SK-N-MC (cell line): ENCODE measurements at regions not wholly inside any gene's neighbourhood (a gene's known extent, or its start where the extent isn't known, plus 50 kb on each side); places are given as distances from the start of the nearest gene placed in this dataset.

Experiments
- DNase-seq: peaks from one replicate; pipeline ENCODE4 v3.0.0-alpha.2; 2011; ENCODE audit warnings: low read depth, low spot score
- H3K27ac ChIP-seq: fragments of 200-600 bp; sonication (generic); 2 replicates; pipeline ENCODE4 v1.5.1; 2016; ENCODE audit warnings: mixed run types
- H3K36me3 ChIP-seq: fragments of 200-600 bp; sonication (generic); 2 replicates; pipeline ENCODE4 v1.6.1; 2017; ENCODE audit warnings: antibody characterized with exemption, low read length, mixed read lengths; ENCODE audit not compliant: insufficient read depth
- H3K4me3 ChIP-seq: fragments of 200-600 bp; sonication (generic); 2 replicates; pipeline ENCODE4 v1.5.1; 2016
- H3K9ac ChIP-seq: fragments of 200-600 bp; sonication (generic); 2 replicates; pipeline ENCODE4 v1.8.0; 2017; ENCODE audit warnings: mixed run types, mixed read lengths; ENCODE audit not compliant: insufficient read length
- H3K9me3 ChIP-seq: fragments of 200-600 bp; sonication (generic); 2 replicates; pipeline ENCODE4 v1.6.1; 2017; ENCODE audit warnings: low read depth, mild to moderate bottlenecking, antibody characterized with exemption, low read length, moderate library complexity, mixed read lengths
- EZH2 ChIP-seq: fragments of 200-600 bp; sonication (generic); IDR thresholded peaks from one replicate; pipeline ENCODE4 v1.6.1; 2017; ENCODE audit warnings: antibody characterized with exemption
- FOXP2 ChIP-seq: optimal IDR thresholded peaks from 2 replicates; pipeline ENCODE3; 2011; ENCODE audit warnings: mild to moderate bottlenecking, moderate library complexity; ENCODE audit not compliant: insufficient read depth; ENCODE audit errors: extremely low read length, control extremely low read depth
- POLR2AphosphoS5 ChIP-seq: IDR thresholded peaks from 2 replicates; pipeline ENCODE4 v1.6.1; 2012; ENCODE audit warnings: mild to moderate bottlenecking, low read depth, low read length, borderline replicate concordance

DNA sequence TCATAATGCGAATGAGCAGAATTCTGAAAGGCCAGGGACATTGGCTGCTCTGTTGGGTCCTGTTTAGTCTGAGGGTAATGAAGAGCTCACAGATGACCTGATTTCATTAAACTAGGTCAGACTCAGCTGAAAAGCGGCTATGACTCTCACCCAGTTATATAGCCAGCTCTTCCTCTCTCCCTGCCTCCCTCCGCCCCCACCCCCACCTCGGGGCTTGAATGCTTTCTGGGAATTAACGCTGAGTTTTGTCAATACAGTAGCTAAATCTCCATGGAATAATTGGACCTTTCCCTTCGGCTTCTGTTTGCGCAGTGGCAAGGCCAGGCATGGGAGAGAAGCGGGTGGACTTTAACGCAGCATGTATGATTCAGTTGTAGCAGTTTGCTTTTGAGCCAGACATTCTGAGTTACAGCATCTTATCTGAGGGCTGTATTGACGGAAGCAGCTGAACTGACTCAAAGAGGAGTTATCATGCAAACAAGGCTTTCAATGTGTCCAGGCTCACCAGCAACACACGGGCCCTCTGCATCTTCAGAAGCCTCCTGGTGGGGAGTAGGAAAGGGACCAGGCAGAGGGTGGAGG is 110.6 kb downstream of the MYCN start:
- no peak for DNase-seq
- no peak overlapping the region for H3K9ac ChIP-seq
- no peak for TF ChIP-seq POLR2AphosphoS5
- TF ChIP-seq FOXP2, result no peak
- no peak for TF ChIP-seq EZH2
- no peak overlapping the region for H3K4me3 ChIP-seq
- no peaks in the 10 kb centered on the region for H3K9me3 ChIP-seq
- H3K27ac ChIP-seq, result no peak overlapping the region
- H3K36me3 ChIP-seq, result no peaks in the 10 kb centered on the region

DNA sequence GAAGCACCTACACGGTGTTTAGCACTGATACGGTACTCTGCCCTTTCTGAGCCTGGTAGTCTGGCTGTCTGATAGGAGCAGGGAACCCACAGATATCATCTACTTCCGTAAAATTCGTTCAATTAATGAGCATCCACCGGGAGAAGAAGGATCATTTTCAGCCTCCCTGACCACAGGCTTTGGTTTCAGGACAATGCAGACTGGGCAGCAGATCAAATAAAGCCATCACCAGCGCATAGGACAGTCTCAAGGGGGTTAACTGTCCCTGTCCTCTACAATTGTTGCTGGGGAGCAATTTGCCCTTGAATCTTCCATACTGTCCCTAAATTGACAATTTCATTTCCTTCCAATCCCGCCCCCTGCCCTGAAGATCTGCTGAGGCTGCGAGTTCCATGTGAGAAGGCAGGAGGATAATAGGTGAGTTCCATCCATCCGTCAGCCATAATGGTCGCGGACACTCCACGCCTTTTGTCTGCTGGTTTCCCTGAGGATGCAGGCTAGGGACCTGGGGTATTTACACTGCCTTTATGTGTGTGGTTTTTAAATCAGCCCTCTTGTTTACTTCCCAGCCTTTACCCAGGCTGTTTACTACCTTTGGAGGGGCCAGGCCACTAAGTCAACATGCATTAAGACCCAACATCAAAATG is 110.0 kb downstream of the MYCN start:
- no peak overlapping the region for H3K27ac ChIP-seq
- no peak for DNase-seq
- H3K36me3 ChIP-seq, result no peaks in the 10 kb centered on the region
- H3K4me3 ChIP-seq, result no peak overlapping the region
- H3K9ac ChIP-seq, result no peak overlapping the region
- no peaks in the 10 kb centered on the region for H3K9me3 ChIP-seq
- TF ChIP-seq FOXP2, result no peak
- no peak for TF ChIP-seq EZH2
- TF ChIP-seq POLR2AphosphoS5, result no peak

DNA sequence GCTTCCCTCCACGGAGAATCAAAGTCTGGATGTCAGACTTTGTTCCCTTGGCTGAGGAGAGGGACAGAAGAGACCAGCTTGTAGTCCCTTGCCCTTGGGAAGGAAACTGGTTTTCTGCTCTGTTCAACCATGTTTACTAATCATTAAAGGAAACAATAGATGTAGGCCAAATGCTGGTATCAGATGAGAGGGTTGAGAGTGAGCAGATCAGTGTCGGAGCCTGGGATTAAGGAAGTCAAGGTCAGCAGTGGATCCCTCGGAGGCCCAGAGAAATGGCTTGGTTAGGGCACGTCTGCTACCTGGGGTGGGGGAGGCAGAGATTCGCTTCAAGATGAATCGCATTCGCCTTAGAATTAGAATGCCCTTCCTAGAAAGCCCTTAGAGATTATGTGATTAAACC is 109.1 kb downstream of the MYCN start:
- no peak overlapping the region for H3K9ac ChIP-seq
- TF ChIP-seq FOXP2 (no peak), EZH2 (no peak)
- no peak overlapping the region for H3K27ac ChIP-seq
- H3K4me3 ChIP-seq, result no peak overlapping the region
- H3K36me3 ChIP-seq, result no peaks in the 10 kb centered on the region
- no peaks in the 10 kb centered on the region for H3K9me3 ChIP-seq
- DNase-seq, result no peak

DNA sequence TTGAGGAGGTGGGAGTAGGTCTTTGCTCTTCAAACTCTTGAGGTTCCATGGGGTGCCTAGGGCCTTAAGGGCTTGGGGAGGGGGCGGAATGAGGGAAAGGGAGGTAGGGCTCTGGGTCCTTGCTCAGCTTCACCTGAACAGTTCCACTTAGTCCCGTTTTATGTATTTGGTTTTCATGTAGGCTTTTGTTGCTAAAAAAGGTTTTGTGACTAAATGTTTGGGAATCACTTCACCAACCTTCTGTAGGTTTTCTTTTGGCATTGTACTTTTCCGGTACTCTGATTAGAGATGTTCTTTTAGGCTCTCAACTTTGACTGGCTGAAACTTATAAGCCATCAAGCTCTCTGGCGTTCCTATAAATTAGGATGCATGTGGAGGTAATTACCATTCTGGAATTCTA is 108.1 kb downstream of the MYCN start:
- no peak overlapping the region for H3K27ac ChIP-seq
- DNase-seq, result no peak
- TF ChIP-seq EZH2 (no peak), FOXP2 (no peak), POLR2AphosphoS5 (no peak)
- no peak overlapping the region for H3K4me3 ChIP-seq
- H3K9ac ChIP-seq, result no peak overlapping the region
- H3K9me3 ChIP-seq, result no peaks in the 10 kb centered on the region
- no peaks in the 10 kb centered on the region for H3K36me3 ChIP-seq

- no peak overlapping the region for H3K9ac ChIP-seq
- H3K27ac ChIP-seq, result no peak overlapping the region
- no peak for DNase-seq
- H3K36me3 ChIP-seq, result no peaks in the 10 kb centered on the region
- TF ChIP-seq POLR2AphosphoS5, result no peak
- H3K9me3 ChIP-seq, result no peaks in the 10 kb centered on the region
- H3K4me3 ChIP-seq, result no peak overlapping the region
Measured at GRCh38 chr2:16047701-16048100, 107.4 kb downstream of the MYCN start.

- TF ChIP-seq POLR2AphosphoS5 (no peak), FOXP2 (no peak), EZH2 (no peak)
- no peaks in the 10 kb centered on the region for H3K36me3 ChIP-seq
- no peak overlapping the region for H3K4me3 ChIP-seq
- H3K9ac ChIP-seq, result no peak overlapping the region
- DNase-seq, result no peak
- H3K9me3 ChIP-seq, result no peaks in the 10 kb centered on the region
- no peak overlapping the region for H3K27ac ChIP-seq
Measured at GRCh38 chr2:16046649-16047048, 106.3 kb downstream of the MYCN start.

DNA sequence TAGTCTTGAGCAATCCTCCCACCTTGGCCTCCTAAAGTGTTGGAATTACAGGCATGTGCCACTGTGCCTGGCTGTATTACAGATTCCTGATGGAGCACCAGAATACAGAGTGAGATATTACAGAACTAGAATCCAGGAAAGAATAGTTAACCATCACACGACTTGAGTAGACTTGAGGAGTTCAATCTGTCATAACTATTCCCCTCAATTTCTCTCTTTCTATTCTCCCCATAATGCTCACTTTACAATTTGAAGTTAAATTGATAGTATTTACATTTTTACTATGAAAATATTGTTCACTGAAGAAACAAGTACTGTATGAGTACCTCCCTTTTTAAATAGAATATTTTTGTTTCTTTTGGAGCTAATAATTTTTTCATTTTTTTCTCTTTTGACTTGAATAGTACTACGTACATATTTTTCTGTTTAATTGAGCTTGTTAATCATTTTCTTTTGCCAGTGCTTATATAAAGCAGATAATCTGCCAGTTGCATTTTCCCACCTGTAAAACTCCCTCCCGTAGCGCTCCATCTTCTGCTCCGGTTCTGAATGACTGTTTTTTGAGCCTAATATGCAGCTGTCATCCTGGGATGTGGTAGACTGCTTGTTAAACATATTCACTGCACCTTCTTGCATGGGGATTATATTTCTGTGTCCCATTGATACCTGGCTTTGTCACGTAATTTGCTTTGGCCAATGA is 105.5 kb downstream of the MYCN start:
- TF ChIP-seq POLR2AphosphoS5, result no peak

DNA sequence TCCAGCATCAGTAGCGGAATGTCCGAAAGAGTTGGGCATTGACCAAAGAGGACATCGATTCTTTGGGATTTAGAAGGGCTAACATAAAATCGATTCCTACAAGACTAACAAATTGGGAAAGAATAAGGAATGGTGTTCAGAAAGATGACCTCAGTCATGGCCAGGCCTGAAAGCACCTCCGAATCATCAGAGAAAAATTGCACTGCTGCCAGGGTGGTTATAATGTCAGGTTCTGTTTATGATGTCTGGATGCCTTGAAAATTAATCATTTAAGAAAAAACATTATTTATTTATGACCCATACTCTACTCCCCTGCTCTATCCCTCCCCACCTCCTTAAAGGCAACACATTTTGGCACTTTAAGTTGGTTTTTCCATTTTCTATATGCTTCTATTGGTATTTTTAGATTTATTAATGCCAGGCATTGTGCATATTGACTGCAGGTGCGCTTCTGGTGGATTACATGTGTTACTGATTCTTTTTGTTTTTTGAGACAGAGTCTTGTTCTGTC is 104.7 kb downstream of the MYCN start:
- no peak for DNase-seq
- no peak overlapping the region for H3K9ac ChIP-seq
- TF ChIP-seq POLR2AphosphoS5, result no peak
- TF ChIP-seq EZH2, result no peak
- TF ChIP-seq FOXP2, result no peak
- H3K4me3 ChIP-seq, result no peak overlapping the region
- H3K36me3 ChIP-seq, result no peaks in the 10 kb centered on the region
- H3K9me3 ChIP-seq, result no peaks in the 10 kb centered on the region
- H3K27ac ChIP-seq, result no peak overlapping the region

More for the DNA sequence above, 105.5 kb downstream of the MYCN start:
- Histone ChIP-seq H3K4me3 (no peak overlapping the region), H3K27ac (no peak overlapping the region), H3K36me3 (no peaks in the 10 kb centered on the region), H3K9ac (no peak overlapping the region), H3K9me3 (no peaks in the 10 kb centered on the region)
- DNase-seq, result no peak

DNA sequence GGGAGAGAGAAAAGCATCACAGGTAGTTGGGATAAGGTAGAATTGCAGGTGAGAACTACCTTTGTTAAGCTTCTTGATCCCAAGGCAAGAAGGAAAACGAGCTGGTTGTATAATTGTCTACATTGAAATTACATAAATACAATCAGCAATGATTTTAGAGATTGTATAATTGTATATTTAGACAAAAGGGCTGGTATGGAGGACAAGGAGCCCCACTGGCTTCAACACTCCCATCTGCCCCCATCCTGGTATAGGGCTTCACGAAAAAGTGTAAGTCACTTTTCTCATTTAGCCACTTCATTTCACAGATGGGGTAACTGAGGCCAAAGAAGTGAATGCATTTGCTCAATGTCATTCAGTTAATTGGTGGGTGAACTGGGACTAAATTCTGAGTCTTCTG is 103.3 kb downstream of the MYCN start:
- no peak overlapping the region for H3K27ac ChIP-seq
- H3K9ac ChIP-seq, result no peak overlapping the region
- no peak for DNase-seq
- TF ChIP-seq POLR2AphosphoS5 (no peak), EZH2 (no peak), FOXP2 (no peak)
- no peaks in the 10 kb centered on the region for H3K9me3 ChIP-seq
- no peak overlapping the region for H3K4me3 ChIP-seq
- no peaks in the 10 kb centered on the region for H3K36me3 ChIP-seq
